ENCODE measurements at regions not wholly inside any gene's neighbourhood (a gene's known extent, or its start where the extent isn't known, plus 50 kb on each side); places are given as distances from the start of the nearest gene placed in this dataset.
"Not testable (repeated sequence)": the region's sequence is repeated elsewhere in the genome, so short reads cannot be mapped to it uniquely, and the experiment has no call there.

- Histone ChIP-seq H3K27ac (peak overlapping the region; percentile 75 to 90), H3K4me3 (no peak overlapping the region), H3K4me1 (peaks cover 0 to 53% of the 10 kb centered on the region in 2 donors), H3K27me3 (no peaks in the 10 kb centered on the region), H3K9me3 (no peaks in the 10 kb centered on the region), H3K36me3 (no peaks in the 10 kb centered on the region)
- DNase-seq (ENCODE audit: low spot score), result no peak
- no peak for TF ChIP-seq CTCF (IDR thresholded peaks at IDR 0.05)
Measured at GRCh38 chr1:9442986-9443385, 96.3 kb upstream of the SLC25A33 start.

GRCh38 chr1:9443913-9444445 lies 95.3 kb upstream of the SLC25A33 start:
- Histone ChIP-seq H3K4me1 (peaks cover 0 to 53% of the 10 kb centered on the region in 2 donors), H3K9me3 (no peaks in the 10 kb centered on the region), H3K4me3 (no peak overlapping the region), H3K36me3 (no peaks in the 10 kb centered on the region), H3K27ac (peak overlapping the region; percentile 25 to 37), H3K27me3 (no peaks in the 10 kb centered on the region)
- DNase-seq (ENCODE audit: low spot score), result no peak
- no peak for TF ChIP-seq CTCF (IDR thresholded peaks at IDR 0.05)

GRCh38 chr1:9444532-9444931 lies 94.7 kb upstream of the SLC25A33 start:
- peaks cover 0 to 53% of the 10 kb centered on the region in 2 donors for H3K4me1 ChIP-seq
- TF ChIP-seq CTCF (IDR thresholded peaks at IDR 0.05), result no peak
- H3K27me3 ChIP-seq, result no peaks in the 10 kb centered on the region
- H3K27ac ChIP-seq, result peak overlapping the region; percentile 25 to 37
- no peaks in the 10 kb centered on the region for H3K9me3 ChIP-seq
- DNase-seq (ENCODE audit: low spot score), result no peak
- no peaks in the 10 kb centered on the region for H3K36me3 ChIP-seq
- no peak overlapping the region for H3K4me3 ChIP-seq

GRCh38 chr1:9445081-9445480 lies 94.2 kb upstream of the SLC25A33 start:
- not testable (repeated sequence) for H3K27ac ChIP-seq; H3K4me3 ChIP-seq; DNase-seq (ENCODE audit: low spot score); H3K9me3 ChIP-seq; H3K36me3 ChIP-seq; H3K27me3 ChIP-seq
- H3K4me1 ChIP-seq, result peaks cover 0 to 54% of the 10 kb centered on the region in 2 donors

- H3K4me1 ChIP-seq, result peaks cover 0 to 37% of the 10 kb centered on the region in 2 donors
- DNase-seq (ENCODE audit: low spot score), result no peak
- no peak for TF ChIP-seq CTCF (IDR thresholded peaks at IDR 0.05)
- no peak overlapping the region for H3K27ac ChIP-seq
- no peaks in the 10 kb centered on the region for H3K9me3 ChIP-seq
- no peak overlapping the region for H3K4me3 ChIP-seq
- H3K36me3 ChIP-seq, result no peaks in the 10 kb centered on the region
- H3K27me3 ChIP-seq, result no peaks in the 10 kb centered on the region
Measured at GRCh38 chr1:9447215-9447960, 91.9 kb upstream of the SLC25A33 start.

GRCh38 chr1:9448132-9449109 lies 90.8 kb upstream of the SLC25A33 start:
- Histone ChIP-seq H3K27me3 (no peaks in the 10 kb centered on the region), H3K4me3 (no peak overlapping the region), H3K4me1 (peaks cover 0 to 29% of the 10 kb centered on the region in 2 donors), H3K9me3 (no peaks in the 10 kb centered on the region), H3K27ac (peak overlapping the region; percentile 65 to 69), H3K36me3 (no peaks in the 10 kb centered on the region)
- TF ChIP-seq CTCF (IDR thresholded peaks at IDR 0.05), result peak in 1 of 2 donors; percentile 38
- no peak for DNase-seq (ENCODE audit: low spot score)
